Liver (tissue), 8 donors: ENCODE measurements at regions not wholly inside any gene's neighbourhood (a gene's known extent, or its start where the extent isn't known, plus 50 kb on each side); places are given as distances from the start of the nearest gene placed in this dataset.

ENCODE experiments used
- DNase-seq: peaks from one replicate; pipeline ENCODE4 v3.0.0-alpha.2; 2017; ENCODE audit warnings: low spot score
- H3K27ac ChIP-seq, 2 donors: one replicate each; pipeline ENCODE4 v1.7.0; 2013; ENCODE audit warnings: inconsistent platforms in 2 of 2, low read length in 2 of 2, control low read depth in 1 of 2, low read depth in 1 of 2, mild to moderate bottlenecking in 1 of 2
- H3K27me3 ChIP-seq, 4 donors: one replicate each; pipeline versions ENCODE4 v1.6.1 to v1.7.0; 2013; ENCODE audit warnings: low read length in 3 of 4, inconsistent platforms in 1 of 4, mild to moderate bottlenecking in 1 of 4, moderate library complexity in 1 of 4; ENCODE audit not compliant: control insufficient read depth in 4 of 4, insufficient read depth in 4 of 4
- H3K36me3 ChIP-seq, 4 donors: one replicate each; pipeline versions ENCODE4 v1.6.1 to v1.7.0; 2013; ENCODE audit warnings: low read length in 3 of 4, mild to moderate bottlenecking in 3 of 4, low read depth in 1 of 4, moderate library complexity in 1 of 4; ENCODE audit not compliant: control insufficient read depth in 4 of 4, insufficient read depth in 3 of 4
- H3K4me1 ChIP-seq, 4 donors: one replicate each; pipeline versions ENCODE4 v1.6.1 to v1.7.0; 2013; ENCODE audit warnings: low read length in 3 of 4, mild to moderate bottlenecking in 3 of 4, moderate library complexity in 1 of 4; ENCODE audit not compliant: control insufficient read depth in 4 of 4, insufficient read depth in 4 of 4
- H3K4me3 ChIP-seq, 3 donors: one replicate each; pipeline versions ENCODE4 v1.6.1 to v1.7.0; 2013; ENCODE audit warnings: low read length in 3 of 3, control low read depth in 1 of 3, low read depth in 1 of 3, mild to moderate bottlenecking in 1 of 3
- H3K9ac ChIP-seq, 2 donors: one replicate each; pipeline ENCODE4 v1.7.0; 2013; ENCODE audit warnings: low read length in 2 of 2, mild to moderate bottlenecking in 2 of 2, moderate library complexity in 2 of 2, control low read depth in 1 of 2, low read depth in 1 of 2
- H3K9me3 ChIP-seq, 4 donors: one replicate each; pipeline versions ENCODE4 v1.6.1 to v1.7.0; 2013; ENCODE audit warnings: low read length in 3 of 4; ENCODE audit not compliant: control insufficient read depth in 4 of 4
- CTCF ChIP-seq: fragments of 150-350 bp; IDR thresholded peaks from 2 replicates; pipeline ENCODE4 v1.5.1; 2017; ENCODE audit warnings: improper control_type of control experiment, low read depth, low read length; ENCODE audit not compliant: missing input control
- EGR1 ChIP-seq, 2 donors: IDR thresholded peaks; 2 replicates each; pipeline ENCODE4 v1.6.1; 2016 to 2018; ENCODE audit warnings: antibody characterized with exemption in 2 of 2, low read depth in 2 of 2
- FOXA1 ChIP-seq: IDR thresholded peaks from 2 replicates; pipeline ENCODE4 v1.6.1; 2016; ENCODE audit warnings: antibody characterized with exemption
- FOXA2 ChIP-seq: IDR thresholded peaks from 2 replicates; pipeline ENCODE4 v1.6.1; 2016; ENCODE audit warnings: antibody characterized with exemption
- GABPA ChIP-seq, 2 donors: IDR thresholded peaks in 1 of 2; conservative IDR thresholded peaks in 1 of 2; 2 replicates each; pipeline ENCODE4 v1.6.1; 2016; ENCODE audit warnings: antibody characterized with exemption in 2 of 2, mild to moderate bottlenecking in 1 of 2, moderate library complexity in 1 of 2
- HNF4A ChIP-seq, 2 donors: conservative IDR thresholded peaks; 2 replicates each; pipeline ENCODE4 v1.6.1; 2016; ENCODE audit warnings: antibody characterized with exemption in 2 of 2, mild to moderate bottlenecking in 2 of 2
- HNF4G ChIP-seq: IDR thresholded peaks from 2 replicates; pipeline ENCODE4 v1.6.1; 2016; ENCODE audit warnings: antibody characterized with exemption
- JUND ChIP-seq, 2 donors: IDR thresholded peaks; 2 replicates each; pipeline ENCODE4 v1.6.1; 2016; ENCODE audit warnings: antibody characterized with exemption in 2 of 2
- MAX ChIP-seq: IDR thresholded peaks from 2 replicates; pipeline ENCODE4 v1.6.1; 2016; ENCODE audit warnings: antibody characterized with exemption
- NR2F2 ChIP-seq: IDR thresholded peaks from 2 replicates; pipeline ENCODE4 v1.6.1; 2016; ENCODE audit warnings: antibody characterized with exemption
- RAD21 ChIP-seq, 2 donors: IDR thresholded peaks; 2 replicates each; pipeline ENCODE4 v1.6.1; 2016; ENCODE audit warnings: antibody characterized with exemption in 2 of 2, mild to moderate bottlenecking in 2 of 2
- REST ChIP-seq: IDR thresholded peaks from 2 replicates; pipeline ENCODE4 v1.6.1; 2016; ENCODE audit warnings: antibody characterized with exemption, mild to moderate bottlenecking
- RXRA ChIP-seq, 2 donors: IDR thresholded peaks; 2 replicates each; pipeline ENCODE4 v1.6.1; 2017 to 2018; ENCODE audit warnings: antibody characterized with exemption in 2 of 2, mild to moderate bottlenecking in 1 of 2
- SP1 ChIP-seq: IDR thresholded peaks from 2 replicates; pipeline ENCODE4 v1.6.1; 2018; ENCODE audit warnings: antibody characterized with exemption, mild to moderate bottlenecking
- TAF1 ChIP-seq: conservative IDR thresholded peaks from 2 replicates; pipeline ENCODE4 v1.6.1; 2016; ENCODE audit warnings: antibody characterized with exemption, mild to moderate bottlenecking
- YY1 ChIP-seq: IDR thresholded peaks from 2 replicates; pipeline ENCODE4 v1.6.1; 2016; ENCODE audit warnings: antibody characterized with exemption, mild to moderate bottlenecking
- ZBTB33 ChIP-seq: IDR thresholded peaks from 2 replicates; pipeline ENCODE4 v1.6.1; 2016; ENCODE audit warnings: antibody characterized with exemption
- WGBS: extraction: QIAGEN DNeasy Blood & Tissue Kit; methylation state at CpG from one replicate; pipeline ENCODE4 v1.1.7; 2013; 5-methylcytosine and 5-hydroxymethylcytosine counted together
- TF ChIP-seq, protein P1 (sequence below): IDR thresholded peaks from 2 replicates; pipeline ENCODE4 v1.6.1; 2016; ENCODE audit warnings: antibody characterized with exemption
- donor health status: healthy.
- donor health status: healthy.
- donor health status: healthy.
- donor health status: healthy.
- donor health status: healthy.

GRCh38 chr14:43877351-43877960 lies 629.6 kb downstream of the FSCB start:
- TF ChIP-seq, protein P1, sequence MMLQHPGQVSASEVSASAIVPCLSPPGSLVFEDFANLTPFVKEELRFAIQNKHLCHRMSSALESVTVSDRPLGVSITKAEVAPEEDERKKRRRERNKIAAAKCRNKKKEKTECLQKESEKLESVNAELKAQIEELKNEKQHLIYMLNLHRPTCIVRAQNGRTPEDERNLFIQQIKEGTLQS, result no peak
- TF ChIP-seq FOXA1, result no peak
- TF ChIP-seq YY1, result no peak
- TF ChIP-seq HNF4A (conservative IDR thresholded peaks at IDR 0.05), result no peak
- no peak for TF ChIP-seq TAF1
- no peak for TF ChIP-seq EGR1 (IDR thresholded peaks at IDR 0.05; ENCODE audit: low read depth in 2 of 2)
- no peak for TF ChIP-seq GABPA (IDR thresholded peaks at IDR 0.05 in 1 of 2, conservative IDR thresholded peaks at IDR 0.05 in 1 of 2)
- no peak for TF ChIP-seq JUND (IDR thresholded peaks at IDR 0.05)
- TF ChIP-seq CTCF, result no peak
- no peak for TF ChIP-seq ZBTB33
- no peak for TF ChIP-seq MAX
- TF ChIP-seq RXRA (IDR thresholded peaks at IDR 0.05), result no peak
- no peak for TF ChIP-seq REST
- no peak for TF ChIP-seq HNF4G
- TF ChIP-seq RAD21 (IDR thresholded peaks at IDR 0.05), result no peak
- TF ChIP-seq FOXA2, result no peak
- TF ChIP-seq SP1, result no peak
- TF ChIP-seq NR2F2, result no peak
- H3K27me3 ChIP-seq, result no peaks in the 10 kb centered on the region
- WGBS, result 28% methylated on average over 3 of the region's 3 CpGs
- no peaks in the 10 kb centered on the region for H3K36me3 ChIP-seq
- DNase-seq, result no peak
- H3K9ac ChIP-seq, result no peak overlapping the region
- H3K4me1 ChIP-seq, result peaks cover 0 to 2% (median 0%) of the 10 kb centered on the region in 4 donors
- no peak overlapping the region for H3K27ac ChIP-seq
- H3K9me3 ChIP-seq, result no peaks in the 10 kb centered on the region
- no peak overlapping the region for H3K4me3 ChIP-seq
